ENCODE measurements at regions not wholly inside any gene's neighbourhood (a gene's known extent, or its start where the extent isn't known, plus 50 kb on each side); places are given as distances from the start of the nearest gene placed in this dataset.

DNA sequence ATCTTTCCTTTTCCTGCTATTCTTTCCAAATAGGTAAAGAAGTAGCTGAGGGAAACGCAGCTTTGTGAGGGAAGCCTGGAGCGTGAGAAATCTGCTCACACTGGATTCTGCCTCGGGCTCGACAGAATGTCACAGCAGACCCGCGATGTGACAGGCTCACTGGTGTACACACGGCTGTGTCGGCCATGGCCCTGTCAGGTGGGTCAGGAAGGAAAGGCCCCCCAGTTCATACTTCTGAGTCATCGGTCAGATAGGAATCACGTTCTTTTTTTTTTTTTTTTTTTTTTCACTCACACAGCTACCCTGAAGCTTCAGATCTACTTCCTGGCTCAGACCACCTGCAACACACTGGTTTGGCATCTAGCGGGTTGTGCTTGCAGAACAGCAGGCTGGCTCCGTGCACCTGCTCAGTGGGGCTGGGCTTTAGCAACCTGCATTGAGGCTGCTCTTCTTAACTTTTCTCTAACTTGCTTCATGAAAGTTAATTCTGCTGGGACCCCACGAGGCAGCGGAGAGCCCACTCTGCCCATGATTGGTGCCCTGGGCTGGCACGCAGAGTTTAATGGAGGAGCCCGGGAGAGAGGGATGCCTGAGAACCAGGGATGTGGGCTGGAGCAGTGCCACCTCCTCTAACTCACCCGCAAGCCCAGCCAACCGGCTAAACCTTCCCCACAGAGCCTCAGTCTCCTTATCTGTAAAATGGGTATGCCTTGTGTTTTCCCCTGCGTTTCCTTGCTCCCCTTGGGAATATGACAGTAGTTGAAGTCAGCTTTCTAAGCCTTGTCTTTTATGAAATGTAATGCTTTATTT, 61.5 kb upstream of the FNDC1 start:
- H3K9me3 Mint-ChIP-seq (ENCODE audit: insufficient read depth) = no peaks in the 10 kb centered on the region
- H2AFZ ChIP-seq (ENCODE audit: insufficient read depth, low read depth, low read length, poor library complexity, severe bottlenecking) = peak overlapping the region; percentile 11
- H3K4me1 Mint-ChIP-seq = peaks cover 88% of the 10 kb centered on the region
- peak; percentile 89 for DNase-seq
- ChIA-PET POLR2A (interaction anchor here (0.6 to 5.6 kb wide), 14 partner anchors 9 to 391 kb away, joined by 3 to 60 read pairs (median 8); partner anchors contain the start of genes RSPH3 and TAGAP), CTCF (interaction anchor here (1.0 to 36.8 kb wide), 10 partner anchors 9 to 238 kb away, joined by 3 to 1002 read pairs (median 40); partner anchors contain the start of gene TAGAP)
- intact Hi-C loops (cut with micrococcal nuclease) = loop anchor here (1.0 to 10.0 kb wide), 4 partner anchors 9 to 303 kb away; no protein-coding TSS in a partner anchor
- H3K27ac ChIP-seq (ENCODE audit: low read length in 2 of 2) = peak overlapping the region; percentile 94 to 99
- no peaks in the 10 kb centered on the region for H3K27me3 ChIP-seq (replicated peaks in 1 of 4; ENCODE audit: control extremely low read depth in 1 of 4, control insufficient read depth in 3 of 4, insufficient read depth in 4 of 4, low read length in 3 of 4)
- peak overlapping the region; percentile 73 for H3K4me3 Mint-ChIP-seq
- H3K4me1 ChIP-seq (ENCODE audit: control insufficient read depth in 2 of 2, insufficient read depth in 2 of 2, low read length in 2 of 2) = peaks cover 89 to 93% of the 10 kb centered on the region in 2 donors
- no peaks in the 10 kb centered on the region for H4K20me1 ChIP-seq (ENCODE audit: control insufficient read depth, insufficient read depth, low read length, poor library complexity, severe bottlenecking)
- H3K79me2 ChIP-seq (ENCODE audit: control insufficient read depth, insufficient read depth, low read length) = peaks cover under 1% of the 10 kb centered on the region
- no peaks in the 10 kb centered on the region for H3K36me3 ChIP-seq (replicated peaks in 1 of 2; ENCODE audit: control extremely low read depth in 1 of 2, control insufficient read depth in 1 of 2, extremely low read depth in 1 of 2, insufficient read depth in 2 of 2, low read length in 1 of 2)
- H3K27me3 Mint-ChIP-seq = no peaks in the 10 kb centered on the region
- H3K9ac ChIP-seq (ENCODE audit: low read length) = peak overlapping the region; percentile 60
- H3K27ac Mint-ChIP-seq = peak overlapping the region; percentile 98
- TF ChIP-seq EZH2 (IDR thresholded peaks at IDR 0.05; ENCODE audit: borderline replicate concordance, insufficient read depth, low read depth, low read length, poor library complexity, severe bottlenecking) (no peak), CTCF (IDR thresholded peaks at IDR 0.05) (no peak)
- H3K4me2 ChIP-seq (replicated peaks; ENCODE audit: low read depth, low read length, poor library complexity, severe bottlenecking) = peak overlapping the region; percentile 80
- peak overlapping the region in 4 of 5 experiments; percentile 30 to 60 (median 50) for H3K4me3 ChIP-seq (ENCODE audit: control extremely low read depth in 1 of 5, extremely low read depth in 1 of 5, insufficient read depth in 1 of 5, low read depth in 2 of 5, low read length in 4 of 5)
- peak; percentile 54 for ATAC-seq (ENCODE audit: low read depth)
- WGBS (ENCODE audit: insufficient coverage) = 5% methylated on average over 11 of the region's 19 CpGs
- no peaks in the 10 kb centered on the region for H3K9me3 ChIP-seq (ENCODE audit: control extremely low read depth in 1 of 3, control insufficient read depth in 2 of 3, insufficient read depth in 1 of 3, low read length in 2 of 3)

All from B cell (primary cell).